ENCODE measurements at regions not wholly inside any gene's neighbourhood (a gene's known extent, or its start where the extent isn't known, plus 50 kb on each side); places are given as distances from the start of the nearest gene placed in this dataset.

GRCh38 chr9:2904242-2904930 is 60.5 kb upstream of the PUM3 start:
- TF ChIP-seq CTCF (IDR thresholded peaks at IDR 0.05) (no peak), POLR2A (IDR thresholded peaks at IDR 0.05) (no peak)

Data from vagina (tissue), 2 donors.